Stimulated activated CD4-positive, alpha-beta T cell treated with anti-CD3 and anti-CD28 coated beads, Interleukin-15, amount 100 ng/mL, for 48 hours (primary cell): ENCODE measurements at regions not wholly inside any gene's neighbourhood (a gene's known extent, or its start where the extent isn't known, plus 50 kb on each side); places are given as distances from the start of the nearest gene placed in this dataset.
"Not testable (repeated sequence)": the region's sequence is repeated elsewhere in the genome, so short reads cannot be mapped to it uniquely, and the experiment has no call there.

Experiments used
- DNase-seq, 2 donors: peaks; one replicate each; pipeline ENCODE4 v3.0.0-alpha.2; 2020; ENCODE audit warnings: low read depth in 2 of 2

- no peak for DNase-seq
These were observed 51.8 kb downstream of the POM121L12 start for GRCh38 chr7:53087274-53087673.

GRCh38 chr7:53094191-53094590 lies 58.8 kb downstream of the POM121L12 start:
- no peak for DNase-seq

GRCh38 chr7:53094827-53095226 lies 59.4 kb downstream of the POM121L12 start:
- no peak for DNase-seq

GRCh38 chr7:53095731-53096501 lies 60.5 kb downstream of the POM121L12 start:
- no peak for DNase-seq

- no peak for DNase-seq
These were observed 64.7 kb downstream of the POM121L12 start for GRCh38 chr7:53100091-53100490.

- DNase-seq, result no peak
These were observed 65.6 kb downstream of the POM121L12 start for GRCh38 chr7:53101026-53101425.

GRCh38 chr7:53110425-53110824 lies 75.0 kb downstream of the POM121L12 start:
- DNase-seq, result no peak

GRCh38 chr7:53111031-53111430 lies 75.6 kb downstream of the POM121L12 start:
- DNase-seq, result no peak

GRCh38 chr7:53113424-53113823 lies 78.0 kb downstream of the POM121L12 start:
- DNase-seq, result no peak

- no peak for DNase-seq
These were observed 84.1 kb downstream of the POM121L12 start for GRCh38 chr7:53119514-53119941.

GRCh38 chr7:53121374-53121773 lies 85.9 kb downstream of the POM121L12 start:
- no peak for DNase-seq

GRCh38 chr7:53131697-53132096 lies 96.3 kb downstream of the POM121L12 start:
- DNase-seq, result no peak

GRCh38 chr7:53151496-53151895 lies 116.1 kb downstream of the POM121L12 start:
- DNase-seq, result no peak

- DNase-seq, result not testable (repeated sequence)
These were observed 151.8 kb downstream of the POM121L12 start for GRCh38 chr7:53187184-53187583.

GRCh38 chr7:53191191-53191695 lies 155.8 kb downstream of the POM121L12 start:
- DNase-seq, result no peak

- DNase-seq, result no peak
These were observed 156.5 kb downstream of the POM121L12 start for GRCh38 chr7:53191836-53192443.

GRCh38 chr7:53205006-53205405 lies 169.6 kb downstream of the POM121L12 start:
- DNase-seq, result no peak

GRCh38 chr7:53209129-53209528 lies 173.7 kb downstream of the POM121L12 start:
- DNase-seq, result no peak

- no peak for DNase-seq
These were observed 179.0 kb downstream of the POM121L12 start for GRCh38 chr7:53214463-53214862.

- no peak for DNase-seq
These were observed 183.5 kb downstream of the POM121L12 start for GRCh38 chr7:53218730-53219504.

GRCh38 chr7:53229202-53229601 lies 193.8 kb downstream of the POM121L12 start:
- DNase-seq, result no peak

GRCh38 chr7:53237344-53237913 lies 202.0 kb downstream of the POM121L12 start:
- DNase-seq, result no peak
